CD14-positive monocyte (primary cell): ENCODE measurements at regions not wholly inside any gene's neighbourhood (a gene's known extent, or its start where the extent isn't known, plus 50 kb on each side); places are given as distances from the start of the nearest gene placed in this dataset. TPM values are rescaled to one million over a fixed set of nuclear protein-coding genes. Genes with fewer than 3 reads are reported as not detected.

Experiments used
- DNase-seq, 3 donors: peaks; one replicate each; pipeline ENCODE4 v3.0.0-alpha.2; 2011 to 2022
- H2AFZ ChIP-seq: 2 replicates; pipeline ENCODE4 v1.6.0; 2012; ENCODE audit warnings: mild to moderate bottlenecking, low read depth, low read length, inconsistent platforms; ENCODE audit not compliant: insufficient read depth, poor library complexity, severe bottlenecking
- H3K27ac ChIP-seq, 2 donors: 1 replicate in 1 of 2; 2 replicates in 1 of 2; pipeline ENCODE4 v1.5.1; 2012 to 2013; ENCODE audit warnings: low read length in 2 of 2, control low read depth in 1 of 2, inconsistent platforms in 1 of 2, low read depth in 1 of 2, mild to moderate bottlenecking in 1 of 2
- H3K27me3 ChIP-seq, 2 donors: one replicate each; pipeline versions ENCODE4 v1.6.0 to v1.6.1; 2011 to 2013; ENCODE audit warnings: low read length in 2 of 2; ENCODE audit not compliant: control insufficient read depth in 2 of 2, insufficient read depth in 2 of 2
- H3K36me3 ChIP-seq, 2 donors: replicated peaks in 1 of 2; 1 replicate in 1 of 2; 2 replicates in 1 of 2; pipeline versions ENCODE4 v1.5.1 to v1.6.1; 2012 to 2013; ENCODE audit warnings: low read length in 2 of 2, control low read depth in 1 of 2, inconsistent platforms in 1 of 2, mild to moderate bottlenecking in 1 of 2; ENCODE audit not compliant: insufficient read depth in 2 of 2, control insufficient read depth in 1 of 2
- H3K4me1 ChIP-seq, 2 donors: 1 replicate in 1 of 2; 2 replicates in 1 of 2; pipeline versions ENCODE4 v1.5.1 to v1.6.1; 2012 to 2013; ENCODE audit warnings: low read length in 2 of 2, control low read depth in 1 of 2, inconsistent platforms in 1 of 2, mild to moderate bottlenecking in 1 of 2, moderate library complexity in 1 of 2; ENCODE audit not compliant: insufficient read depth in 2 of 2, control insufficient read depth in 1 of 2
- H3K4me2 ChIP-seq: replicated peaks from 2 replicates; pipeline ENCODE3; 2012; ENCODE audit warnings: low read length, moderate library complexity, mild to moderate bottlenecking; ENCODE audit not compliant: poor library complexity, severe bottlenecking; ENCODE audit errors: extremely low read depth
- H3K4me3 ChIP-seq, 3 experiments: fragments of 200-600 bp in 1 of 3; sonication (generic) in 1 of 3; replicated peaks in 1 of 3; 1 replicate in 2 of 3; 2 replicates in 1 of 3; pipeline ENCODE4 v1.5.1; 2011 to 2013; ENCODE audit warnings: low read length in 3 of 3, mild to moderate bottlenecking in 3 of 3, control low read depth in 2 of 3, low read depth in 2 of 3, inconsistent platforms in 1 of 3, moderate library complexity in 1 of 3
- H3K79me2 ChIP-seq: 2 replicates; pipeline ENCODE4 v1.6.0; 2012; ENCODE audit warnings: mild to moderate bottlenecking, control low read depth, inconsistent platforms, low read length, moderate library complexity; ENCODE audit not compliant: insufficient read depth
- H3K9ac ChIP-seq: 2 replicates; pipeline ENCODE4 v1.6.0; 2017; ENCODE audit warnings: low read length, mild to moderate bottlenecking; ENCODE audit not compliant: insufficient read depth, poor library complexity, severe bottlenecking
- H3K9me3 ChIP-seq, 2 donors: replicated peaks in 1 of 2; 1 replicate in 1 of 2; 2 replicates in 1 of 2; pipeline versions ENCODE4 v1.5.1 to v1.6.1; 2012 to 2013; ENCODE audit warnings: low read length in 2 of 2, control low read depth in 1 of 2; ENCODE audit not compliant: control insufficient read depth in 1 of 2, insufficient read depth in 1 of 2
- H4K20me1 ChIP-seq: 2 replicates; pipeline ENCODE4 v1.6.0; 2012; ENCODE audit warnings: mild to moderate bottlenecking, low read length, control low read depth, moderate library complexity; ENCODE audit not compliant: insufficient read depth
- H3K27ac Mint-ChIP-seq, 7 donors: one replicate each; pipeline ENCODE4 v1.8.0; 2020; ENCODE audit warnings: mild to moderate bottlenecking in 7 of 7, mixed read lengths in 7 of 7, moderate library complexity in 6 of 7, inconsistent platforms in 2 of 7
- H3K27me3 Mint-ChIP-seq, 3 donors: one replicate each; pipeline ENCODE4 v1.8.0; 2021 to 2022; ENCODE audit warnings: low read depth in 3 of 3, mild to moderate bottlenecking in 3 of 3, mixed read lengths in 3 of 3, moderate library complexity in 3 of 3, inconsistent platforms in 1 of 3
- H3K36me3 Mint-ChIP-seq, 2 donors: one replicate each; pipeline ENCODE4 v1.8.0; 2020; ENCODE audit warnings: mixed read lengths in 2 of 2, inconsistent platforms in 1 of 2, mild to moderate bottlenecking in 1 of 2
- H3K4me1 Mint-ChIP-seq: one replicate; pipeline ENCODE4 v1.8.0; 2020; ENCODE audit warnings: mild to moderate bottlenecking, mixed read lengths
- H3K4me3 Mint-ChIP-seq, 2 donors: one replicate each; pipeline ENCODE4 v1.8.0; 2020; ENCODE audit warnings: mild to moderate bottlenecking in 2 of 2, mixed read lengths in 2 of 2, moderate library complexity in 1 of 2
- H3K9me3 Mint-ChIP-seq, 7 donors: one replicate each; pipeline ENCODE4 v1.8.0; 2020 to 2022; ENCODE audit warnings: mixed read lengths in 7 of 7, mild to moderate bottlenecking in 6 of 7, moderate library complexity in 6 of 7, inconsistent platforms in 2 of 7
- CTCF ChIP-seq: fragments of 200-600 bp; IDR thresholded peaks from one replicate; pipeline ENCODE4 v1.8.0; 2022; ENCODE audit warnings: antibody characterized with exemption, mild to moderate bottlenecking
- WGBS: methylation state at CpG from one replicate; pipeline ENCODE4 v1.1.5; 2013; ENCODE audit warnings: missing lambda C conversion rate; ENCODE audit not compliant: insufficient coverage; 5-methylcytosine and 5-hydroxymethylcytosine counted together
- intact Hi-C, 2 donors: fragments of 100-400 bp; cut with micrococcal nuclease; formaldehyde crosslinking; loops; one replicate each; pipeline versions ENCODE4 v1.15.0 to v1.15.1; 2023
- small RNA-seq: library from RNA; depleted of rRNA; stranded (forward); fragments of <200 nt; gene quantifications from one replicate; pipeline ENCODE3, GENCODE V24; 2012; ENCODE audit warnings: low read depth; ENCODE audit not compliant: insufficient read length

GRCh38 chr2:103667335-103667884, 905.6 kb downstream of the TMEM182 start:
- Histone ChIP-seq H3K36me3 (no peaks in the 10 kb centered on the region), H4K20me1 (no peaks in the 10 kb centered on the region), H3K4me1 (no peaks in the 10 kb centered on the region), H2AFZ (no peak overlapping the region), H3K4me3 (no peak overlapping the region), H3K27ac (no peak overlapping the region), H3K79me2 (no peaks in the 10 kb centered on the region), H3K27me3 (no peaks in the 10 kb centered on the region), H3K4me2 (no peak overlapping the region), H3K9me3 (peaks cover 0 to 5% of the 10 kb centered on the region in 2 donors), H3K9ac (no peak overlapping the region)
- H3K27me3 Mint-ChIP-seq, result no peaks in the 10 kb centered on the region
- TF ChIP-seq CTCF, result no peak
- no peaks in the 10 kb centered on the region for H3K36me3 Mint-ChIP-seq
- H3K4me1 Mint-ChIP-seq, result no peaks in the 10 kb centered on the region
- H3K9me3 Mint-ChIP-seq, result peaks cover 0 to 4% (median 0%) of the 10 kb centered on the region in 7 donors
- no peak for DNase-seq
- no peak overlapping the region for H3K27ac Mint-ChIP-seq
- intact Hi-C loops, result no loop called here
- WGBS, result no CpG with 5 or more reads among the region's 3 CpGs
- no peak overlapping the region for H3K4me3 Mint-ChIP-seq

GRCh38 chr2:103669531-103669930, 907.7 kb downstream of the TMEM182 start:
- Histone ChIP-seq H3K9me3 (peaks cover 0 to 15% of the 10 kb centered on the region in 2 donors), H3K4me3 (no peak overlapping the region), H3K36me3 (no peaks in the 10 kb centered on the region), H3K9ac (no peak overlapping the region), H3K4me2 (no peak overlapping the region), H4K20me1 (no peaks in the 10 kb centered on the region), H2AFZ (no peak overlapping the region), H3K27me3 (no peaks in the 10 kb centered on the region), H3K4me1 (no peaks in the 10 kb centered on the region), H3K79me2 (no peaks in the 10 kb centered on the region), H3K27ac (no peak overlapping the region)
- peaks cover 0 to 9% (median 3%) of the 10 kb centered on the region in 7 donors for H3K9me3 Mint-ChIP-seq
- TF ChIP-seq CTCF, result no peak
- intact Hi-C loops, result no loop called here
- H3K27me3 Mint-ChIP-seq, result no peaks in the 10 kb centered on the region
- H3K36me3 Mint-ChIP-seq, result no peaks in the 10 kb centered on the region
- DNase-seq, result no peak
- WGBS, result 81% methylated on average over 3 of the region's 6 CpGs
- H3K4me3 Mint-ChIP-seq, result no peak overlapping the region
- H3K27ac Mint-ChIP-seq, result no peak overlapping the region
- H3K4me1 Mint-ChIP-seq, result no peaks in the 10 kb centered on the region

Small RNA genes in the stretch of these regions (small RNA-seq; reads per million reads assigned to genes)
- not detected for gene AC010881.1
- gene AC018880.2, result not detected
